ENCODE measurements at regions not wholly inside any gene's neighbourhood (a gene's known extent, or its start where the extent isn't known, plus 50 kb on each side); places are given as distances from the start of the nearest gene placed in this dataset.

DNA sequence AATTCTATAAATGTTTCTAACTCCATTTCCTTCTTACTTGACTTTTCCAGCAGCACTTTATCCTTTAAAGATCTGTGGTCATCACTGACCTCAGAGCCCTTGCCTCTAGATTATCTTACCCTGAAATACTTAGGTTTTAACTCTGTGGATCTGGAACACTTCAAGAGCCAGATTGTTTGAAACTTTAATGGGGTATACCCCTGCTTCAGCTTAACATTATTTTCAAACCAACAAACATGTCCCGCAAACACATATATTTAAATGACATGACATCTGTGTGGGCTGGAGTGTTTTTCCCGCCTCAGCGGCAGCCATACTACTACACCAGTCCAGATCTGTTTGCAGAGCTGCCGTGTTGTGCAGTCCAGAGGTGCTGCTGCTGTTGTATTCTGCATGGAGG lies 252.0 kb upstream of the TPM1 start:
- Histone ChIP-seq H3K27me3 (no peaks in the 10 kb centered on the region), H3K36me3 (no peaks in the 10 kb centered on the region), H3K27ac (no peak overlapping the region), H3K4me1 (no peaks in the 10 kb centered on the region), H3K4me3 (no peak overlapping the region), H3K9me3 (no peaks in the 10 kb centered on the region)
- 96% methylated on average over 4 of the region's 4 CpGs for WGBS (ENCODE audit: insufficient coverage, low coverage, low lambda C conversion rate, missing lambda C conversion rate)
- ATAC-seq (no peak), DNase-seq (no peak)
- intact Hi-C loops (cut with DNase I): no loop called here
- TF ChIP-seq, protein P1, sequence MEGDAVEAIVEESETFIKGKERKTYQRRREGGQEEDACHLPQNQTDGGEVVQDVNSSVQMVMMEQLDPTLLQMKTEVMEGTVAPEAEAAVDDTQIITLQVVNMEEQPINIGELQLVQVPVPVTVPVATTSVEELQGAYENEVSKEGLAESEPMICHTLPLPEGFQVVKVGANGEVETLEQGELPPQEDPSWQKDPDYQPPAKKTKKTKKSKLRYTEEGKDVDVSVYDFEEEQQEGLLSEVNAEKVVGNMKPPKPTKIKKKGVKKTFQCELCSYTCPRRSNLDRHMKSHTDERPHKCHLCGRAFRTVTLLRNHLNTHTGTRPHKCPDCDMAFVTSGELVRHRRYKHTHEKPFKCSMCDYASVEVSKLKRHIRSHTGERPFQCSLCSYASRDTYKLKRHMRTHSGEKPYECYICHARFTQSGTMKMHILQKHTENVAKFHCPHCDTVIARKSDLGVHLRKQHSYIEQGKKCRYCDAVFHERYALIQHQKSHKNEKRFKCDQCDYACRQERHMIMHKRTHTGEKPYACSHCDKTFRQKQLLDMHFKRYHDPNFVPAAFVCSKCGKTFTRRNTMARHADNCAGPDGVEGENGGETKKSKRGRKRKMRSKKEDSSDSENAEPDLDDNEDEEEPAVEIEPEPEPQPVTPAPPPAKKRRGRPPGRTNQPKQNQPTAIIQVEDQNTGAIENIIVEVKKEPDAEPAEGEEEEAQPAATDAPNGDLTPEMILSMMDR (IDR thresholded peaks at IDR 0.05): no peak
- no peak for TF ChIP-seq POLR2A (IDR thresholded peaks at IDR 0.05)

DNA sequence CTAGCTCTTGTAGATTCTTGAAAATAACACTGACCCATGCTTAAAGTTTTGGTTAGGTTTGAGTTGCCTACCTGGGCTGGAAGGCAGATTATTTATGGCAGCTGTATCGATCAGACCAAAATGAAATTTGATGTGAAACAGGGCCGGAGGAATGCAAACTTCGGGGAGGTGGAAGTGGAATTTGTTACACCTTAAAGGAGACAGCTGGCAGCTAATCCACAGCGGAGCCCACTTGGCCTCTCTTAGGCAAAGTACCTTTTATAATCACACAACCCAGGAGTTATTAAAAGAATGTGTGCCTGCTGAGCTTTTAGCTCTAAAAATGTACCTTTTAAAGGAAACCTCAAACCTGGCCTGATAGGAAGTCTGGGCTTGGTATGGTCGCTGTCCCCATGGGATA lies 250.9 kb upstream of the TPM1 start:
- H3K36me3 ChIP-seq: no peaks in the 10 kb centered on the region
- 78% methylated on average over 5 of the region's 5 CpGs for WGBS (ENCODE audit: insufficient coverage, low coverage, low lambda C conversion rate, missing lambda C conversion rate)
- no peak overlapping the region for H3K27ac ChIP-seq

DNA sequence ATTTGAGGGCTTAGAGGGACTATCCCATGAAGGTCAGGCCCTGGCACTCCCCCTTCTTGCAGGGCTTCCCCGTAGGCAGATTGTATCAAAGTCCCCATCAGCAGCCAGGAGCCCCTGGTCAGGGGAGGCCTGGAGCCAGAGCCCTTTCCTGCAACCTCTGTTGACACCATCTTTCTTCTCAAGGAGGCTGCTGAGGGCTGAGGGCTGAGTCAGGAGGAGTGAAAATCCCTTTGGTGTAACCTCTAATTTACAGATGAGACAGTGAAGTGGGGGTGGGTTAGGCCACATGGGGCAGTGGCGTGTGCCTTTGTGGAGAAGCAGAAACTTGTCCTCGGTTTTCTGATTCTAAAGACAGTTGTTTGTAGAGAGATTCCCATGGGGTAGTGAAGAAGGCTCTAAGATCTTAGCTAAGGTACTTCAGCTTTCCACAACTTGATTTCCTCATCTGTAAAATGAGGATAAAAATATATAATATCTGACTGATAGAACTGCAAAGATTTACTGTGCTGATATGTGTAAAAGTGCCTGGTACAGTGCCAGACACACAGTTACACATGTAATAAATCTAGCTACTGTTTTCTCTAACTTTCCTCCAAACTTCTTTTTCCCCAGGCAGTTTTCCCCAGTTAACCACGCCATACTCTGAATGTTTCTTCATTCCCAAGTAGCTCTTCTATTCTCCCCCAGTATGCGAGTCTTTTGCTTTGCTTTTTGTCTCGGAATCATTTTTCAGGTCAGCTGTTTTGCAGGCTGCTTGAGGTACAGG lies 249.4 kb upstream of the TPM1 start:
- no peak overlapping the region for H3K4me3 ChIP-seq
- no peaks in the 10 kb centered on the region for H3K9me3 ChIP-seq
- TF ChIP-seq POLR2A (IDR thresholded peaks at IDR 0.05): no peak
- TF ChIP-seq, protein P1 (IDR thresholded peaks at IDR 0.05): no peak
- 93% methylated on average over 5 of the region's 6 CpGs for WGBS (ENCODE audit: insufficient coverage, low coverage, low lambda C conversion rate, missing lambda C conversion rate)
- no peaks in the 10 kb centered on the region for H3K36me3 ChIP-seq
- H3K27me3 ChIP-seq: no peaks in the 10 kb centered on the region
- DNase-seq (no peak), ATAC-seq (no peak)
- H3K27ac ChIP-seq: no peak overlapping the region
- no peaks in the 10 kb centered on the region for H3K4me1 ChIP-seq
- intact Hi-C loops (cut with DNase I): no loop called here

More for the DNA sequence above, 250.9 kb upstream of the TPM1 start:
- no peaks in the 10 kb centered on the region for H3K27me3 ChIP-seq
- TF ChIP-seq, protein P1 (IDR thresholded peaks at IDR 0.05): no peak
- no peak for TF ChIP-seq POLR2A (IDR thresholded peaks at IDR 0.05)
- DNase-seq (no peak), ATAC-seq (no peak)
- H3K4me1 ChIP-seq: no peaks in the 10 kb centered on the region
- H3K9me3 ChIP-seq: no peaks in the 10 kb centered on the region
- intact Hi-C loops (cut with DNase I): no loop called here
- H3K4me3 ChIP-seq: no peak overlapping the region

DNA sequence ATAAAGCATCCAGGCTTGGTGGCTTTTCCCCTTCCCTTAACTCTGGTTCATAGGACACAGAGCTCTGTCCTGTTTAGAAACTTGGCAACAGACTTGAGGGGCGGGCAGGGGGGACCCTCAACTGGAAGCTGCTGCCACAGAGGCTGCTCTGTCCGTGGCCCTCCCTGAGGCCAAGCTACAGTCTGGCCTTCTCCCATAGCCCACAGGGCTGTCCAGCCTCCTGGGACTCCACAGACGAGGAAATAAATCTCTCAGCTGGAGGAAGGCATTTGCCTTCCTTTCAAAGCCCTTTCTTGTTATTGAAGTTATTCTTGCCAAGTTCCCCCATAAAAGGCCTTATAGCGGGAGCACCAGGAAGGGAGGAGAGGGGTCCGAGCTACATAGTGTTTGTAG lies 248.8 kb upstream of the TPM1 start:
- Histone ChIP-seq H3K27ac (no peak overlapping the region), H3K4me1 (no peaks in the 10 kb centered on the region), H3K36me3 (no peaks in the 10 kb centered on the region), H3K27me3 (no peaks in the 10 kb centered on the region), H3K4me3 (no peak overlapping the region), H3K9me3 (no peaks in the 10 kb centered on the region)
- intact Hi-C loops (cut with DNase I): no loop called here
- TF ChIP-seq, protein P1 (IDR thresholded peaks at IDR 0.05): no peak
- no peak for TF ChIP-seq POLR2A (IDR thresholded peaks at IDR 0.05)
- WGBS (ENCODE audit: insufficient coverage, low coverage, low lambda C conversion rate, missing lambda C conversion rate): 87% methylated on average over 4 of the region's 5 CpGs
- ATAC-seq (no peak), DNase-seq (no peak)
